VCaP (cell line): ENCODE measurements at regions not wholly inside any gene's neighbourhood (a gene's known extent, or its start where the extent isn't known, plus 50 kb on each side); places are given as distances from the start of the nearest gene placed in this dataset.
"Not testable (repeated sequence)": the region's sequence is repeated elsewhere in the genome, so short reads cannot be mapped to it uniquely, and the experiment has no call there.

Experiments used
- H3K27ac ChIP-seq: fragments of 450-650 bp; 2 replicates; pipeline ENCODE4 v1.5.1; 2017
- CTCF ChIP-seq: fragments of 450-650 bp; conservative IDR thresholded peaks from 2 replicates; pipeline ENCODE4 v1.5.1; 2017; ENCODE audit warnings: mild to moderate bottlenecking, moderate library complexity

- not testable (repeated sequence) for H3K27ac ChIP-seq
These were observed 4752.2 kb upstream of the OR11H1 start for GRCh38 chr22:10775601-10776357.

GRCh38 chr22:10776358-10776729, 4751.6 kb upstream of the OR11H1 start:
- not testable (repeated sequence) for H3K27ac ChIP-seq

- not testable (repeated sequence) for H3K27ac ChIP-seq
These were observed 4750.3 kb upstream of the OR11H1 start for GRCh38 chr22:10777733-10778132.

GRCh38 chr22:10778296-10778814, 4749.6 kb upstream of the OR11H1 start:
- H3K27ac ChIP-seq = no peak overlapping the region
- no peak for TF ChIP-seq CTCF

GRCh38 chr22:10779200-10779599, 4748.8 kb upstream of the OR11H1 start:
- H3K27ac ChIP-seq = not testable (repeated sequence)

GRCh38 chr22:10780281-10780680, 4747.7 kb upstream of the OR11H1 start:
- no peak for TF ChIP-seq CTCF
- H3K27ac ChIP-seq = no peak overlapping the region

- no peak for TF ChIP-seq CTCF
- no peak overlapping the region for H3K27ac ChIP-seq
These were observed 4746.2 kb upstream of the OR11H1 start for GRCh38 chr22:10781571-10782403.
